ENCODE measurements at regions not wholly inside any gene's neighbourhood (a gene's known extent, or its start where the extent isn't known, plus 50 kb on each side); places are given as distances from the start of the nearest gene placed in this dataset.

DNA sequence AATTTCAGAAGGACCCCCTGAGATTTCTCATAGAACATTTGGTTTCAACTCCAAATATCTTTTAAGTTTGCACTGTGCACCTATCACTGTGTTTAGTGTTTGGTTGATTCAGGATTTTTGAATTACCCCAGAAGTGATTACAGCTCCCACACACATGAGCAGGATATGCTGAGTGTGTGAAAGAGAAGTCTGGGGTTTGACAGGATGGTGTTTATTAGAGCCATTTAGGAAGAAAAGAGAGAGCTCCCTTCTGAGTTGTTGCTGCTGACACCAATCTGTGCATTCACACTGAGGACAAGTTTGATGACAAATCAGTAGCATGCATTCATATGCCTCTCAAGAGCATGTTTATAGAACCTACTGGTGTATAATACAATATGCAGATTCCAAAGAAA lies 118.1 kb downstream of the RPL22L1 start:
- DNase-seq, result no peak

DNA sequence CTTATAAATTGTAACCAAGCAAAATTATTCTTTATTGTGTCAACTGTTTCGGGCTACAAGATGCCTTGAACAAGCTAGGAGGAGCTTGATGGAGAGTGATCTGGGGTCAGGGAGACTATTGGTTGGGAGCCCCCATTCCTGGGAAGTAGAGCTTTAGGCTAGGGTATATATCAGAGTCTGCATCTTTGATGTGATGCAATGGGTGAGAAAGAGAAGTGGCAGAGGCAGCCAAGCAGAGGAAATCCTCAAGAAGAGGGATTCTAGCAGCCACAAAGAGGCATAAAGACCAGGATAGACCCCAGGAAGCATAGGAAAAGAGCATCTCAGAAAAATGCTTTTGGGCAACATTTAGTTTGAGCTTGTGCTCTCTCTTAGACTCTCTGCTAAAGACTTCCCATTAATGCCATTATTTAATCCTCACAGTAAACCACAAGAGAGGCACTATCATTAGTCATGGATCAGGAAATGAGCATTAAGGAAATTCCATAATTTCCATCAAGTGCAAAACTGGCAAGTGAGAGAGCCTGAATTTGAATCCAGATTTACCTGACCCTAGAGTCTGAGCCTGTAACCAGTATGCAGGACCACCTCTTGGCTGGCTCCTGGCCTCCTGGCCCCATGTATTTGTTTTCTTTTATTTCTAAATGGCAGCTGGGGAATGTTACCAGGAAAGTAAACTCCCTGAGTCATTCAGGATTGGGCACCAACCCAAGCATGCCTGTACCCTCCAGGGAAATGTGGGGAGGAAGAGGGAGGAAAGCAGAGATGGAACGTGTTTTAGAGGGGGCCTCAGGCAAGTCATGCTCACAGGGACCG lies 118.7 kb downstream of the RPL22L1 start:
- no peak for DNase-seq

DNA sequence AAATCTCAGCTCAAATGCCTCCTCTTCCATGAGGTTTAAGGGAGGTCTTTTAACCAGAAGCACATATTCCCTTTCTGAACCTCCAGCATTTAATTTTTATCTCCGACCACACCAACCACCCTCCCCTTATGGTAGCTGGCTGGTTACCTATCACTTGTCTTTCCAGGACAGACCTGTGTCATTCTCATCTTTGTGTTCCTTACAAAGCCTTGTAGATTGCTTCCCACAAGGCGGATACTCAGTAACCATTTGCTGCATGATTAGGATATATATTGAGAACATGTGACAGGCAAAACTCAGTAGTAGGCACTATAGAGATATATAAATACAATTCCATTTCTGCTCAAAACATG lies 119.5 kb downstream of the RPL22L1 start:
- no peak for DNase-seq

DNA sequence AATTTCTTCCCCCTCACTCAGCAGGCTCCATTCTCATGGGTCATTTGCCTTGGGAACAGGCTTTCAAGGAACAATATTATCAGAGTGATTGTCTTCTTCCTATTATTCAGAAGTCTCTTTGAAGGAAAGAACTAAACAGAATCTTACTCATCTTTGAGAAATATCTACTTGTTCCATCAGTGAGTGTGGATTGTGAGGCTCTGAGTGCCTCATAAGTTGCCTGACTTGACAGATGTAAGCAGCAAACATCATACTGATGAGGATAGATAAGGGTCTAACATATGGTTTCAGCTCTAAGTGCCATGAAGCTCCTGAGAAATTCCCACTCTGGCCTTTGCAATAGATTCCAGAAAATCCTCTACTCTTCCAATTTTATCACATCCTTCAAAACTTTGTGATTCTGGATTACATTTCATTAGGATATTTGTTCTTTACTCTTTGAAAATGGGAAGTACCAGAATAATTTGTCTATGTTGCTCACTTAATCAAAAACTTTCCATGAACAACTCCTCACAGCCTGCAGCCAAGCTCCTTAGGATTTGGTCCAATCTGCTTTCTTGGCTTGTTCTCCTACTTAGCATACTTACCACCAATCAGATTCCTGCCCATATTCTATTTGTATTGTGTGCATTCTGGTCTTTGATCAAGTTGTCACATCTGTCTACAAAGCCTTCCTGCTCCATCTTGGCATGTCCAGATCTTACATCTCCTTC lies 120.1 kb downstream of the RPL22L1 start:
- no peak for DNase-seq

DNA sequence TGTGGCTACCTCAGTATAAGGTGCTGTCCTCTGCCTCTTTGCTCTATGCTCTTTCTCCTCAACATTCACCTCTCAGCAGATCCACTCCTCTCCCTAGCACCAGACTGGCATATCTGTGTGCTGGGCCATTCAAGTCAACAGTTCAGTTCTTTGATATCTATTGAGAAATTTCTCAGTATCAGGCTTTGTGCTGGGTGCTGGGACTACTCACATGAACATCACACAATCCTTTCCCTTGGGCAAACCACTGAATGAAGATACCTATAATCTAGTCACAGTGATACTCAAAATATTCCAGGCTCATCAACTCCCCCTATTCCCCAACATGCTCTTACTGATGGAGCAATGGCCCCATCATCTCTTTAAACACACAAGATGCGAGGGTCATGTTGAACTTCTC lies 120.8 kb downstream of the RPL22L1 start:
- DNase-seq, result no peak

DNA sequence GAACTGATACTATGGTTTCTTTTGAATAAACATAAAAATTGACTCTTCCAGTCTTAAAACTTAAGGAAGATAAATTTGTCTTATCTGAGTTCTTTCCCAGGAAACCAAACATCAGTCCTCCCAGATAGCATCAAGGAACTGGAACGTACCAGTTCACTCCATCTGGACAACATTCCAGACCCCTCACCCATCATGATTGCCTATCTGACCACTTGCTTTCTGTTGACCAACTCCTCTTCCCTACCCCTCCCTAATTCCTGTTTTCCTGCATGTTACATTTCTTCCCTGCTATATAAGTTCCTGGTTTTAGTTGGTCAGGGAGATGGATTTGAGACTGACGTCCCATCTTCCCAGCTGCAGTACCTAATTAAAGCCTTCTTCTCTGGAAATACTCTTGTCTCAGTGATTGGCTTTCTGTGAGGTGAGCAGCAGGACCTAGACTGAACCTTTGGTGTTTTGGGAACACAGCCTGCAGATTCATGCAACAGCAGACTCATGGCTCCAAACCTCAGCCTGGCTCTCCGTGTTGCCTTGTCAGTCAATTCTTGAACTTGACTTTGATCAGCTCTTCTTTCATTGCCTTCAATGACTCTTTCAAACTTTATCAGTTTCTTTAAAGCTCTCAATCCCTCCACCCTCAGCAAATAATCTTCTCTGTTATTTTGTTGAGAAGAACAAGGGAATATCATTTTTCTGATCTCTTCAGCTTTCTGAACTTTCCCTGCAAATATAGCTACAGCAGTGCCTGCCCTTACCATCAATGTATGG lies 123.6 kb downstream of the RPL22L1 start:
- DNase-seq, result no peak

GRCh38 chr3:170745211-170745718 lies 124.7 kb downstream of the RPL22L1 start:
- DNase-seq, result no peak

DNA sequence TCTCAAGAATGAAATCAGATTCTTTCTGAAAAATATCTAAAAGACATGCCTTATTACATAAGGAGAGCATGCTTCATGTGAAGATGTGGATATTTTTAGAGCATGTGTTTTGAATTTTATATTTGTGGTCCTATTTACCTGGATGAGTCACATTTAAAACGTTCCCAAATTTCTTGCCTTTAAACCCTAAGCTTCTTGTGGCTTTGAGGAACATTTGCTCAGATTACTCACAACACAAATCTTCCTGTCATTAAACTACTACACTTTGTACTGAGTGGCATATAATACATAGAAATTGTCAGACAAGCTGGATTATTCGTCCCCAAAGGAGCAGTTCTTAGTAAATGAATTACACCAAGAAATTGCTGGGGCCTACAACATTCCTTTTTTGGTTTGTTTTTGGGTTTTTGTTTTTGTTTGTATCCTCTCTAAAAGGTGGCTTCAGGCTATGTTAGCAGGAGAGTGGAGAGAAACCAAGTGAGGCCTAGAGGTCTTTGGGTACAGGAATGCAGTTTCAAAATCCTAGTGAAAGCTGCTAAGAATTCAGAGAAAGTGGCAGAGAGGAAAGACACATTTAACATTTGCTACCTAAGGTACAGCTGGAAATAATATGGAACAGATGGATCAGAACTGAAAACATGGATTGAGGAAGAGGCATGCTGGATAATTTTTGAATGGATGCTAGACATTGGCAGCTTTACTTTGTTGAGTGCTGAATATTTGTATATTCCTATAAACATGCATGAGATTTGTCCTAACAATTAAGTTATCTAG lies 128.1 kb downstream of the RPL22L1 start:
- no peak for DNase-seq

GRCh38 chr3:170740726-170741591 lies 129.0 kb downstream of the RPL22L1 start:
- DNase-seq, result no peak

GRCh38 chr3:170740285-170740684 lies 129.7 kb downstream of the RPL22L1 start:
- DNase-seq, result no peak

- DNase-seq, result no peak
Measured at GRCh38 chr3:170739410-170739809, 130.6 kb downstream of the RPL22L1 start.

GRCh38 chr3:170738766-170739165 lies 131.2 kb downstream of the RPL22L1 start:
- DNase-seq, result no peak

DNA sequence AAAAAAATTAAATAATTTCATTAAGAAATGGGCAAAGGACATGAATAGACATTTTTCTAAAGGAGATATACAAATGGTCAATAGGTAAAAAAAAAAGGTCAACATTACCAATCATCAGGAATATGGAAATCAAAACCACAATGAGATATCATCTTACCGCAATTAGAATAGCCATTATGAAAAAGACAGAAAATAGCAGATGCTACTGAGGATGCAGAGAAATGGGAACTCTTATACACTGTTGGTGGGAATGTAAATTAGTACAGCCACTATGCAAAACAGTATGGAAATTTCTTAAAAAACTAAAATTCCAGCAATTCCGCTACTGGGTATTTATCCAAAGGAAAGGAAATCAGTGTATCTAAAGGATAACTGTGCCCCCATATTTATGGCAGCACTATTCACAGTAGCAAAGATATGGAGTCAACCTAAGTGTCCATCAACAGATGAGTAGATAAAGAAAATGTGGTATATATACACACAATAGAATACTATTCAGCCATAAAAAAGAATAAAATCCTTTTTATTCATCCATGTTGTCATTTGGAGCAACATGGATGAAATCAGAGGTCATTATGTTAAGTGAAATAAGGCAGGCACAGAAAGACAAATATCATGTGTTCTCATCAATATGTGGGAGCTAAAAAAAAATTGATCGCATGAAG lies 132.4 kb downstream of the RPL22L1 start:
- DNase-seq, result no peak

- no peak for DNase-seq
Measured at GRCh38 chr3:170735821-170736220, 134.2 kb downstream of the RPL22L1 start.

GRCh38 chr3:170734735-170735065 lies 135.3 kb downstream of the RPL22L1 start:
- no peak for DNase-seq

DNA sequence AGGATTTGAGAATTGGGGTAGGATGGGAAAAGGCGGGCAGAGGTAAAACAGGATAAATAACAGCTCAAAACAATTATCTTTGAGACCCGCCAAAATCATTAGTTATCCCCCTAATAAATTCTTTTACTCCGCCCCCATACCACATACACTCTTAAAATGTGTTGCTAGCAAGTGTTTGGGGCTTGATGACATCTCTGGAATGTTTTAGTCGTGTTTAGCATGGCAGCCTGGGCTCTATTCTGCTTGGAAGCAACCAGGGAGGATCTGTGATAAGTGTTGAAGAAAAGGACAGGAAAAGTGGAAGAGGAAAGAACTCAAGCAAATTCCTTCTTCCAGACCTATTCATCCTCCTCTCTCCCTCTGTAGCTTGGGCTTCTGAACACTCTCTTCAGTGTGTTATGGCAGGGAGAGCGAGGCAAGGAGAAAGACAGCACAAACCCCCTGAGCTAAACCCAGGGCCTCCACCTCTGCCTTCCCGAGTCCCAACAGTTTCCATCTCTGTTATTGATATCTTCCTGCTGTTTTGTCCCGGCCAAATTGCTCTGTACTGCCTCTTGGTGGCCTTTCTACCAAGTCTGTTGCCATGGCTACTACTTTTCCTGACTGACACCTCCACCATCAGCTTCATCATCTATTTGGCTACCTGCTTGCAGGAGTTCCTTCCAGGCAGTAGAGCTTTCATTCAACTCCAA lies 135.8 kb downstream of the RPL22L1 start:
- DNase-seq, result no peak

DNA sequence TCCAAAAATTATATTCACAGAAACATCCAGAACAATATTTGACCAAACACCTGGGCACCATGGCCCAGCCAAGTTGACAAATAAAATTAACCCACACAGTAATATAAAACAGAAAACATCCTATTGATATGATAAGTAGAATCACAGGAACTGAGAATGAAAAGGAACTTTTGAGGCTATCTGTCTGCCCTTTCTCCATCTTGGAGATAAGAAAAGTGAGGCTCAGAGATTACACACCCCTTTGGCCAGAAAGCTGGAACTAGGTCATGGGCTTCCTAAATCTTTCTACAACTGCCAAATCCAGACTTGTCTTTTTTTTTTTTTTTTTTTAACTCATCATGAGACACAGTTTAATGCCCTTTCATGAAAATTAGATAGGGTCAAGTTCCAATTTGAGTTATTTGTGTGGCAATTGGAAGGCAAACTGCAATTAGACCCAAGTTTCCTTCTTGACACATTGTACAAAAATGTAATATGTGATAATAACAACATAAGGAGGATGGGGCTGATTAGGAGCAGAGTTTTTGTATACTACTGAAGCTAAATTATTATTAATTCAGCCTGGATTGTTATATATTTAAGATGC lies 137.2 kb downstream of the RPL22L1 start:
- DNase-seq, result no peak

GRCh38 chr3:170731281-170731680 lies 138.7 kb downstream of the RPL22L1 start:
- DNase-seq, result no peak

DNA sequence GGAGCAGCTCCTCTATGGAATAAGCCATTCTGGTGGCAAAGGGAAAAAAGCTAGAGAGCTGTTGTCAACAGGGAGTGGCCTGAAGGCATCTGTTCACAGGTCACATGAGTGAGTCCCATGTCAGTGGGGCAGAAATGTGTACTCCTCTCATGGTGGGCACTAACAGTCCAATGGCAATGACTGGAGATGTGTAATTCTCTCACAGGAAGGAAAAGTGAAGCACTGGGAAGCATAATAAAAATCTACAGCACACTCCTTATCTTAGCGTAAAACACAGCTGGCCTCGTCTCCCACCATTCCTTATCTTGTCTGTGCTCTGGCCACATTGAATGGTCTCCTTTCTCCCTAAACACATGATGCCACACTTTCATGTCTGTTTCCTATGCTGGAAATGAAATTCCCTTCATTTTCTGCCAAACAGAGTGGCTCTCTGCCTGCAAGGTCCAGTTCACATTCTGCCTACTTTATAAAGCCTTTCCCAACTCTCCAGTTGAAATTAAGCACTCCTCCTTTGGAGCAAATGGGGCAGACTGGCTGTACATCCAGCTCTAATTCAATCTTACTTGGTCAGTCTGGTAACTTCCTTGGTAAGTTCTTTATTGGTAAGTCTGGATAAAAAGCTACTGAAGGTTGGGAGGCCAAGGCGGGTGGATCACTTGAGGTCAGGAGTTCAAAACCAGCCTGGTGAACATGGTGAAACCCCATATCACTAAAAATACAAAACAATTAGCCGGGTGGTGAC lies 139.8 kb downstream of the RPL22L1 start:
- DNase-seq, result no peak

GRCh38 chr3:170728181-170728580 lies 141.8 kb downstream of the RPL22L1 start:
- DNase-seq, result no peak
